GM23338 (cell line): ENCODE measurements at regions not wholly inside any gene's neighbourhood (a gene's known extent, or its start where the extent isn't known, plus 50 kb on each side); places are given as distances from the start of the nearest gene placed in this dataset.

Source experiments
- ATAC-seq: fragments of 200-7000 bp; cut with Tn5 transposase; 3 replicates; pipeline ENCODE4 v1.9.1; 2020
- DNase-seq: peaks from one replicate; pipeline ENCODE4 v3.0.0-alpha.2; 2015; ENCODE audit warnings: low spot score
- H2AFZ ChIP-seq: fragments of 200-600 bp; sonication (generic); 2 replicates; pipeline ENCODE4 v1.8.0; 2016; ENCODE audit warnings: antibody characterized with exemption, mild to moderate bottlenecking, moderate library complexity
- H3F3A ChIP-seq: fragments of 200-600 bp; sonication (generic); replicated peaks from 2 replicates; pipeline ENCODE4 v1.8.0; 2017; ENCODE audit warnings: antibody characterized with exemption, mixed run types, low read depth
- H3K27ac ChIP-seq: fragments of 200-600 bp; sonication (generic); 2 replicates; pipeline ENCODE4 v1.6.1; 2016; ENCODE audit warnings: low read depth
- H3K27me3 ChIP-seq: fragments of 200-600 bp; sonication (generic); 2 replicates; pipeline ENCODE4 v1.8.0; 2016; ENCODE audit warnings: mild to moderate bottlenecking, mixed run types, moderate library complexity; ENCODE audit not compliant: insufficient read depth
- H3K36me3 ChIP-seq: fragments of 200-600 bp; sonication (generic); 2 replicates; pipeline ENCODE4 v1.8.0; 2016; ENCODE audit warnings: mild to moderate bottlenecking; ENCODE audit not compliant: insufficient read depth
- H3K4me1 ChIP-seq: fragments of 200-600 bp; sonication (generic); 2 replicates; pipeline ENCODE4 v1.8.0; 2016; ENCODE audit warnings: mild to moderate bottlenecking, moderate library complexity; ENCODE audit not compliant: insufficient read depth
- H3K4me2 ChIP-seq: fragments of 200-600 bp; sonication (generic); 2 replicates; pipeline ENCODE4 v1.7.1; 2017; ENCODE audit warnings: mixed run types
- H3K4me3 ChIP-seq: fragments of 200-600 bp; sonication (generic); 2 replicates; pipeline ENCODE4 v1.6.1; 2016; ENCODE audit warnings: mixed run types
- H3K79me2 ChIP-seq: fragments of 200-600 bp; sonication (generic); replicated peaks from 2 replicates; pipeline ENCODE4 v1.8.0; 2017; ENCODE audit warnings: mild to moderate bottlenecking; ENCODE audit not compliant: insufficient read depth
- H3K9me2 ChIP-seq: fragments of 200-600 bp; sonication (generic); 2 replicates; pipeline ENCODE4 v1.8.0; 2017; ENCODE audit not compliant: insufficient read depth
- H4K20me1 ChIP-seq: fragments of 200-600 bp; sonication (generic); replicated peaks from 2 replicates; pipeline ENCODE4 v1.8.0; 2017; ENCODE audit warnings: mild to moderate bottlenecking; ENCODE audit not compliant: insufficient read depth
- H3K27ac Mint-ChIP-seq: 2 replicates; pipeline ENCODE4 v1.8.0; 2020; ENCODE audit warnings: inconsistent platforms, mild to moderate bottlenecking, moderate library complexity, mixed read lengths
- H3K27me3 Mint-ChIP-seq: 3 replicates; pipeline ENCODE4 v1.8.0; 2022; ENCODE audit warnings: low read depth, mild to moderate bottlenecking, moderate library complexity, mixed read lengths, inconsistent platforms; ENCODE audit not compliant: insufficient read depth, poor library complexity
- H3K36me3 Mint-ChIP-seq: 3 replicates; pipeline ENCODE4 v1.8.0; 2021; ENCODE audit warnings: low read depth, mild to moderate bottlenecking, inconsistent platforms, moderate library complexity, mixed read lengths
- H3K4me1 Mint-ChIP-seq: 3 replicates; pipeline ENCODE4 v1.8.0; 2020; ENCODE audit warnings: mild to moderate bottlenecking, inconsistent platforms, mixed read lengths
- H3K4me3 Mint-ChIP-seq: 3 replicates; pipeline ENCODE4 v1.8.0; 2021; ENCODE audit warnings: moderate library complexity, mild to moderate bottlenecking, inconsistent platforms, mixed read lengths
- H3K9me3 Mint-ChIP-seq: 3 replicates; pipeline ENCODE4 v1.8.0; 2020; ENCODE audit warnings: moderate library complexity, mild to moderate bottlenecking, inconsistent platforms, mixed read lengths
- CREB1 ChIP-seq: fragments of 250-450 bp; sonication (Bioruptor Pico); IDR thresholded peaks from 2 replicates; pipeline ENCODE4 v1.5.0; 2020; ENCODE audit warnings: low read depth, mild to moderate bottlenecking, moderate library complexity
- EZH2 ChIP-seq: fragments of 200-600 bp; sonication (generic); IDR thresholded peaks from one replicate; pipeline ENCODE4 v1.8.0; 2017; ENCODE audit warnings: antibody characterized with exemption, mild to moderate bottlenecking, low read depth; ENCODE audit not compliant: unreplicated experiment
- NANOG ChIP-seq: IDR thresholded peaks from 2 replicates; pipeline ENCODE4 v1.6.1; 2016; ENCODE audit warnings: antibody characterized with exemption, borderline replicate concordance
- POLR2AphosphoS5 ChIP-seq: IDR thresholded peaks from 2 replicates; pipeline ENCODE4 v1.6.1; 2016; ENCODE audit warnings: antibody characterized with exemption, low read depth
- ZNF114 ChIP-seq: fragments of 250-450 bp; sonication (Bioruptor Pico); IDR thresholded peaks from 2 replicates; pipeline ENCODE4 v1.5.0; 2020; ENCODE audit warnings: mild to moderate bottlenecking, moderate library complexity
- TF ChIP-seq, protein P1 (sequence below), 2 experiments: fragments of 200-600 bp in 1 of 2; sonication (generic) in 1 of 2; conservative IDR thresholded peaks; 2 replicates each; pipeline versions ENCODE4 v1.5.1 to v1.6.1; 2016 to 2017; ENCODE audit warnings: antibody characterized with exemption in 2 of 2, low read depth in 2 of 2, mild to moderate bottlenecking in 2 of 2, moderate library complexity in 1 of 2
- TF ChIP-seq, protein P2 (sequence below): IDR thresholded peaks from 2 replicates; pipeline ENCODE4 v1.6.1; 2016; ENCODE audit warnings: antibody characterized with exemption
- TF ChIP-seq, protein P3 (sequence below): IDR thresholded peaks from one replicate; pipeline ENCODE4 v1.6.1; 2018; ENCODE audit warnings: antibody characterized with exemption; ENCODE audit not compliant: unreplicated experiment

- Histone ChIP-seq H3K79me2 (no peaks in the 10 kb centered on the region), H3K27ac (no peak overlapping the region), H3F3A (no peaks in the 10 kb centered on the region), H3K9me2 (peaks cover 19% of the 10 kb centered on the region), H3K36me3 (no peaks in the 10 kb centered on the region), H2AFZ (no peak overlapping the region), H3K4me3 (no peak overlapping the region), H4K20me1 (no peaks in the 10 kb centered on the region), H3K4me1 (peaks cover 13% of the 10 kb centered on the region), H3K27me3 (no peaks in the 10 kb centered on the region), H3K4me2 (no peak overlapping the region)
- Mint-ChIP-seq H3K27ac (no peak overlapping the region), H3K9me3 (no peaks in the 10 kb centered on the region), H3K27me3 (peaks cover 3% of the 10 kb centered on the region), H3K4me1 (peaks cover 19% of the 10 kb centered on the region), H3K4me3 (no peak overlapping the region), H3K36me3 (no peaks in the 10 kb centered on the region)
- TF ChIP-seq EZH2 = no peak
- TF ChIP-seq, protein P1, sequence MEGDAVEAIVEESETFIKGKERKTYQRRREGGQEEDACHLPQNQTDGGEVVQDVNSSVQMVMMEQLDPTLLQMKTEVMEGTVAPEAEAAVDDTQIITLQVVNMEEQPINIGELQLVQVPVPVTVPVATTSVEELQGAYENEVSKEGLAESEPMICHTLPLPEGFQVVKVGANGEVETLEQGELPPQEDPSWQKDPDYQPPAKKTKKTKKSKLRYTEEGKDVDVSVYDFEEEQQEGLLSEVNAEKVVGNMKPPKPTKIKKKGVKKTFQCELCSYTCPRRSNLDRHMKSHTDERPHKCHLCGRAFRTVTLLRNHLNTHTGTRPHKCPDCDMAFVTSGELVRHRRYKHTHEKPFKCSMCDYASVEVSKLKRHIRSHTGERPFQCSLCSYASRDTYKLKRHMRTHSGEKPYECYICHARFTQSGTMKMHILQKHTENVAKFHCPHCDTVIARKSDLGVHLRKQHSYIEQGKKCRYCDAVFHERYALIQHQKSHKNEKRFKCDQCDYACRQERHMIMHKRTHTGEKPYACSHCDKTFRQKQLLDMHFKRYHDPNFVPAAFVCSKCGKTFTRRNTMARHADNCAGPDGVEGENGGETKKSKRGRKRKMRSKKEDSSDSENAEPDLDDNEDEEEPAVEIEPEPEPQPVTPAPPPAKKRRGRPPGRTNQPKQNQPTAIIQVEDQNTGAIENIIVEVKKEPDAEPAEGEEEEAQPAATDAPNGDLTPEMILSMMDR (conservative IDR thresholded peaks at IDR 0.05; ENCODE audit: low read depth in 2 of 2) = no peak
- TF ChIP-seq NANOG = no peak
- TF ChIP-seq, protein P2, sequence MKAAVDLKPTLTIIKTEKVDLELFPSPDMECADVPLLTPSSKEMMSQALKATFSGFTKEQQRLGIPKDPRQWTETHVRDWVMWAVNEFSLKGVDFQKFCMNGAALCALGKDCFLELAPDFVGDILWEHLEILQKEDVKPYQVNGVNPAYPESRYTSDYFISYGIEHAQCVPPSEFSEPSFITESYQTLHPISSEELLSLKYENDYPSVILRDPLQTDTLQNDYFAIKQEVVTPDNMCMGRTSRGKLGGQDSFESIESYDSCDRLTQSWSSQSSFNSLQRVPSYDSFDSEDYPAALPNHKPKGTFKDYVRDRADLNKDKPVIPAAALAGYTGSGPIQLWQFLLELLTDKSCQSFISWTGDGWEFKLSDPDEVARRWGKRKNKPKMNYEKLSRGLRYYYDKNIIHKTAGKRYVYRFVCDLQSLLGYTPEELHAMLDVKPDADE = no peak
- ATAC-seq (no peak), DNase-seq (no peak)
Observed at GRCh38 chr18:50457639-50458038, 82.8 kb downstream of the SKA1 start.

DNA sequence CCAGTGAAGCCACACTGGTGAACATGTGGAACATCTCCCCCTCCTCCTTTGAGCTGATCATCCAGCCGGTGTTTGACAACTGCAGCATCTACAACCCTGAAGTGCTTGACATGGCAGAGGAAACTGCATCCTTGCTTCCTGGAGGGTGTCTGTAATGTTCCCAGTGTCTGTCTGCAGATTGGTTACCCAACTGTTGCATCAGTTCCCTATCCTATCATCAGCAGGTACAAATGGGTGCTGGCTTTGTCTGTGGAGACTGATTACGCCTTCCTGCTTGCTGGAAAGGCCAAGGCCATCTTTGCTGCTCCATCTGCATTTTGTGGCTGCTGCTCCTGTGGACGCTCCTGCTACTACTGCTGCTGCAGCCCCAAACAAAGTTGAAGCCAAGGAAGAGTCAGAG, 83.5 kb downstream of the SKA1 start:
- Histone ChIP-seq H3K79me2 (no peaks in the 10 kb centered on the region), H3K9me2 (peaks cover 19% of the 10 kb centered on the region), H3F3A (no peaks in the 10 kb centered on the region), H3K27ac (no peak overlapping the region), H4K20me1 (no peaks in the 10 kb centered on the region), H3K4me2 (0 out of 2 replicates have a peak overlapping the region, but pooled peaks have one; percentile 38), H3K4me1 (peaks cover 13% of the 10 kb centered on the region), H3K27me3 (no peaks in the 10 kb centered on the region), H3K36me3 (no peaks in the 10 kb centered on the region), H3K4me3 (no peak overlapping the region), H2AFZ (peak overlapping the region; percentile 59; the same call in 1 of the 2 replicates)
- TF ChIP-seq, protein P2 = no peak
- no peak for TF ChIP-seq POLR2AphosphoS5
- TF ChIP-seq, protein P3, sequence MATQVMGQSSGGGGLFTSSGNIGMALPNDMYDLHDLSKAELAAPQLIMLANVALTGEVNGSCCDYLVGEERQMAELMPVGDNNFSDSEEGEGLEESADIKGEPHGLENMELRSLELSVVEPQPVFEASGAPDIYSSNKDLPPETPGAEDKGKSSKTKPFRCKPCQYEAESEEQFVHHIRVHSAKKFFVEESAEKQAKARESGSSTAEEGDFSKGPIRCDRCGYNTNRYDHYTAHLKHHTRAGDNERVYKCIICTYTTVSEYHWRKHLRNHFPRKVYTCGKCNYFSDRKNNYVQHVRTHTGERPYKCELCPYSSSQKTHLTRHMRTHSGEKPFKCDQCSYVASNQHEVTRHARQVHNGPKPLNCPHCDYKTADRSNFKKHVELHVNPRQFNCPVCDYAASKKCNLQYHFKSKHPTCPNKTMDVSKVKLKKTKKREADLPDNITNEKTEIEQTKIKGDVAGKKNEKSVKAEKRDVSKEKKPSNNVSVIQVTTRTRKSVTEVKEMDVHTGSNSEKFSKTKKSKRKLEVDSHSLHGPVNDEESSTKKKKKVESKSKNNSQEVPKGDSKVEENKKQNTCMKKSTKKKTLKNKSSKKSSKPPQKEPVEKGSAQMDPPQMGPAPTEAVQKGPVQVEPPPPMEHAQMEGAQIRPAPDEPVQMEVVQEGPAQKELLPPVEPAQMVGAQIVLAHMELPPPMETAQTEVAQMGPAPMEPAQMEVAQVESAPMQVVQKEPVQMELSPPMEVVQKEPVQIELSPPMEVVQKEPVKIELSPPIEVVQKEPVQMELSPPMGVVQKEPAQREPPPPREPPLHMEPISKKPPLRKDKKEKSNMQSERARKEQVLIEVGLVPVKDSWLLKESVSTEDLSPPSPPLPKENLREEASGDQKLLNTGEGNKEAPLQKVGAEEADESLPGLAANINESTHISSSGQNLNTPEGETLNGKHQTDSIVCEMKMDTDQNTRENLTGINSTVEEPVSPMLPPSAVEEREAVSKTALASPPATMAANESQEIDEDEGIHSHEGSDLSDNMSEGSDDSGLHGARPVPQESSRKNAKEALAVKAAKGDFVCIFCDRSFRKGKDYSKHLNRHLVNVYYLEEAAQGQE = no peak
- TF ChIP-seq EZH2 = no peak
- no peak for TF ChIP-seq CREB1 (CRISPR knock-in tag)
- TF ChIP-seq ZNF114 (CRISPR knock-in tag) = no peak
- Mint-ChIP-seq H3K4me1 (peaks cover 19% of the 10 kb centered on the region), H3K27me3 (peaks cover 3% of the 10 kb centered on the region), H3K27ac (no peak overlapping the region), H3K9me3 (no peaks in the 10 kb centered on the region), H3K4me3 (no peak overlapping the region), H3K36me3 (no peaks in the 10 kb centered on the region)
- ATAC-seq (peak; percentile 37; the same call in 1 of the 3 replicates), DNase-seq (no peak)
